CD14-positive monocyte (primary cell): ENCODE measurements at regions not wholly inside any gene's neighbourhood (a gene's known extent, or its start where the extent isn't known, plus 50 kb on each side); places are given as distances from the start of the nearest gene placed in this dataset.

Source experiments
- DNase-seq, 3 donors: peaks; one replicate each; pipeline ENCODE4 v3.0.0-alpha.2; 2011 to 2022
- H2AFZ ChIP-seq: 2 replicates; pipeline ENCODE4 v1.6.0; 2012; ENCODE audit warnings: mild to moderate bottlenecking, low read depth, low read length, inconsistent platforms; ENCODE audit not compliant: insufficient read depth, poor library complexity, severe bottlenecking
- H3K27ac ChIP-seq, 2 donors: 1 replicate in 1 of 2; 2 replicates in 1 of 2; pipeline ENCODE4 v1.5.1; 2012 to 2013; ENCODE audit warnings: low read length in 2 of 2, control low read depth in 1 of 2, inconsistent platforms in 1 of 2, low read depth in 1 of 2, mild to moderate bottlenecking in 1 of 2
- H3K27me3 ChIP-seq, 2 donors: one replicate each; pipeline versions ENCODE4 v1.6.0 to v1.6.1; 2011 to 2013; ENCODE audit warnings: low read length in 2 of 2; ENCODE audit not compliant: control insufficient read depth in 2 of 2, insufficient read depth in 2 of 2
- H3K36me3 ChIP-seq, 2 donors: replicated peaks in 1 of 2; 1 replicate in 1 of 2; 2 replicates in 1 of 2; pipeline versions ENCODE4 v1.5.1 to v1.6.1; 2012 to 2013; ENCODE audit warnings: low read length in 2 of 2, control low read depth in 1 of 2, inconsistent platforms in 1 of 2, mild to moderate bottlenecking in 1 of 2; ENCODE audit not compliant: insufficient read depth in 2 of 2, control insufficient read depth in 1 of 2
- H3K4me1 ChIP-seq, 2 donors: 1 replicate in 1 of 2; 2 replicates in 1 of 2; pipeline versions ENCODE4 v1.5.1 to v1.6.1; 2012 to 2013; ENCODE audit warnings: low read length in 2 of 2, control low read depth in 1 of 2, inconsistent platforms in 1 of 2, mild to moderate bottlenecking in 1 of 2, moderate library complexity in 1 of 2; ENCODE audit not compliant: insufficient read depth in 2 of 2, control insufficient read depth in 1 of 2
- H3K4me2 ChIP-seq: replicated peaks from 2 replicates; pipeline ENCODE3; 2012; ENCODE audit warnings: low read length, moderate library complexity, mild to moderate bottlenecking; ENCODE audit not compliant: poor library complexity, severe bottlenecking; ENCODE audit errors: extremely low read depth
- H3K4me3 ChIP-seq, 3 experiments: fragments of 200-600 bp in 1 of 3; sonication (generic) in 1 of 3; replicated peaks in 1 of 3; 1 replicate in 2 of 3; 2 replicates in 1 of 3; pipeline ENCODE4 v1.5.1; 2011 to 2013; ENCODE audit warnings: low read length in 3 of 3, mild to moderate bottlenecking in 3 of 3, control low read depth in 2 of 3, low read depth in 2 of 3, inconsistent platforms in 1 of 3, moderate library complexity in 1 of 3
- H3K79me2 ChIP-seq: 2 replicates; pipeline ENCODE4 v1.6.0; 2012; ENCODE audit warnings: mild to moderate bottlenecking, control low read depth, inconsistent platforms, low read length, moderate library complexity; ENCODE audit not compliant: insufficient read depth
- H3K9ac ChIP-seq: 2 replicates; pipeline ENCODE4 v1.6.0; 2017; ENCODE audit warnings: low read length, mild to moderate bottlenecking; ENCODE audit not compliant: insufficient read depth, poor library complexity, severe bottlenecking
- H3K9me3 ChIP-seq, 2 donors: replicated peaks in 1 of 2; 1 replicate in 1 of 2; 2 replicates in 1 of 2; pipeline versions ENCODE4 v1.5.1 to v1.6.1; 2012 to 2013; ENCODE audit warnings: low read length in 2 of 2, control low read depth in 1 of 2; ENCODE audit not compliant: control insufficient read depth in 1 of 2, insufficient read depth in 1 of 2
- H4K20me1 ChIP-seq: 2 replicates; pipeline ENCODE4 v1.6.0; 2012; ENCODE audit warnings: mild to moderate bottlenecking, low read length, control low read depth, moderate library complexity; ENCODE audit not compliant: insufficient read depth
- H3K27ac Mint-ChIP-seq, 7 donors: one replicate each; pipeline ENCODE4 v1.8.0; 2020; ENCODE audit warnings: mild to moderate bottlenecking in 7 of 7, mixed read lengths in 7 of 7, moderate library complexity in 6 of 7, inconsistent platforms in 2 of 7
- H3K27me3 Mint-ChIP-seq, 3 donors: one replicate each; pipeline ENCODE4 v1.8.0; 2021 to 2022; ENCODE audit warnings: low read depth in 3 of 3, mild to moderate bottlenecking in 3 of 3, mixed read lengths in 3 of 3, moderate library complexity in 3 of 3, inconsistent platforms in 1 of 3
- H3K36me3 Mint-ChIP-seq, 2 donors: one replicate each; pipeline ENCODE4 v1.8.0; 2020; ENCODE audit warnings: mixed read lengths in 2 of 2, inconsistent platforms in 1 of 2, mild to moderate bottlenecking in 1 of 2
- H3K4me1 Mint-ChIP-seq: one replicate; pipeline ENCODE4 v1.8.0; 2020; ENCODE audit warnings: mild to moderate bottlenecking, mixed read lengths
- H3K4me3 Mint-ChIP-seq, 2 donors: one replicate each; pipeline ENCODE4 v1.8.0; 2020; ENCODE audit warnings: mild to moderate bottlenecking in 2 of 2, mixed read lengths in 2 of 2, moderate library complexity in 1 of 2
- H3K9me3 Mint-ChIP-seq, 7 donors: one replicate each; pipeline ENCODE4 v1.8.0; 2020 to 2022; ENCODE audit warnings: mixed read lengths in 7 of 7, mild to moderate bottlenecking in 6 of 7, moderate library complexity in 6 of 7, inconsistent platforms in 2 of 7
- CTCF ChIP-seq: fragments of 200-600 bp; IDR thresholded peaks from one replicate; pipeline ENCODE4 v1.8.0; 2022; ENCODE audit warnings: antibody characterized with exemption, mild to moderate bottlenecking
- WGBS: methylation state at CpG from one replicate; pipeline ENCODE4 v1.1.5; 2013; ENCODE audit warnings: missing lambda C conversion rate; ENCODE audit not compliant: insufficient coverage; 5-methylcytosine and 5-hydroxymethylcytosine counted together
- intact Hi-C, 2 donors: fragments of 100-400 bp; cut with micrococcal nuclease; formaldehyde crosslinking; loops; one replicate each; pipeline versions ENCODE4 v1.15.0 to v1.15.1; 2023

DNA sequence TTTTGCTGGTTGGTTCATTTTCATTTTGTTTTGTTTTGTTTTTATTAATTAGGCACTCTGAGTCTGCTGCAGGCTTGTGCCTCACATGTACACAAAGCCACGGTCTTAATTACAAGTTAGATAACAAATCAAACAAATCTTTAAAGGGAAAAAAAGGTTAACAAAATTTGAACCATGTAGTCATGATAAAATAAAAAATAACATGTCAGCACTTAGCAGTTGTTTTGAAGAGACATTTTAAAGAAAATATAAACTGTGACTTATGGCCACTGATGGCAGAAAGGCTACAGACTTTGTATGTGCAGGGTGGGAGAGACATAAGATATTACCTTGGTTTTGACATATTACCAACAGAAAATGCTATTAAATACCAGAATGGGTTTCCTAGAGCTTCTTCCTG lies 1035.4 kb downstream of the TUSC7 start:
- Histone ChIP-seq H3K27ac (no peak overlapping the region), H3K9ac (no peak overlapping the region), H3K9me3 (no peaks in the 10 kb centered on the region), H2AFZ (no peak overlapping the region), H3K36me3 (no peaks in the 10 kb centered on the region), H3K79me2 (no peaks in the 10 kb centered on the region), H3K4me1 (no peaks in the 10 kb centered on the region), H4K20me1 (no peaks in the 10 kb centered on the region), H3K27me3 (no peaks in the 10 kb centered on the region), H3K4me2 (no peak overlapping the region), H3K4me3 (no peak overlapping the region)
- Mint-ChIP-seq H3K4me3 (no peak overlapping the region), H3K27ac (no peak overlapping the region), H3K9me3 (peaks cover 0 to 7% (median 2%) of the 10 kb centered on the region in 7 donors), H3K27me3 (peaks cover 0 to 3% (median 0%) of the 10 kb centered on the region in 3 donors), H3K4me1 (no peaks in the 10 kb centered on the region), H3K36me3 (no peaks in the 10 kb centered on the region)
- intact Hi-C loops, result no loop called here
- TF ChIP-seq CTCF, result no peak
- DNase-seq, result no peak
- no CpG with 5 or more reads among the region's 1 CpG for WGBS

- H3K27ac Mint-ChIP-seq, result no peak overlapping the region
- no peaks in the 10 kb centered on the region for H4K20me1 ChIP-seq
- no peak overlapping the region for H3K4me3 Mint-ChIP-seq
- H3K79me2 ChIP-seq, result no peaks in the 10 kb centered on the region
- H3K27me3 ChIP-seq, result no peaks in the 10 kb centered on the region
- H3K4me1 ChIP-seq, result no peaks in the 10 kb centered on the region
- peaks cover 0 to 7% (median 2%) of the 10 kb centered on the region in 7 donors for H3K9me3 Mint-ChIP-seq
- intact Hi-C loops, result no loop called here
- DNase-seq, result no peak
- H3K36me3 ChIP-seq, result no peaks in the 10 kb centered on the region
- no peak overlapping the region for H3K4me3 ChIP-seq
- H3K9me3 ChIP-seq, result no peaks in the 10 kb centered on the region
- no peak overlapping the region for H3K4me2 ChIP-seq
- H3K27ac ChIP-seq, result no peak overlapping the region
- no peak overlapping the region for H3K9ac ChIP-seq
- 85% methylated on average over 5 of the region's 6 CpGs for WGBS
- H3K27me3 Mint-ChIP-seq, result peaks cover 0 to 3% (median 0%) of the 10 kb centered on the region in 3 donors
- H2AFZ ChIP-seq, result no peak overlapping the region
- TF ChIP-seq CTCF, result no peak
- H3K4me1 Mint-ChIP-seq, result no peaks in the 10 kb centered on the region
- no peaks in the 10 kb centered on the region for H3K36me3 Mint-ChIP-seq
Observed at GRCh38 chr3:117745516-117745915, 1035.9 kb downstream of the TUSC7 start.
